Kidney epithelial cell (primary cell): ENCODE measurements at regions not wholly inside any gene's neighbourhood (a gene's known extent, or its start where the extent isn't known, plus 50 kb on each side); places are given as distances from the start of the nearest gene placed in this dataset.

ENCODE experiments used
- DNase-seq: peaks from one replicate; pipeline ENCODE4 v3.0.0-alpha.2; 2010; ENCODE audit warnings: low read depth
- H3K27me3 ChIP-seq: 2 replicates; pipeline ENCODE4 v1.6.0; 2011; ENCODE audit warnings: low read length; ENCODE audit not compliant: control insufficient read depth, insufficient read depth
- H3K36me3 ChIP-seq: 2 replicates; pipeline ENCODE4 v1.5.1; 2011; ENCODE audit warnings: low read length; ENCODE audit not compliant: control insufficient read depth, insufficient read depth
- H3K4me3 ChIP-seq: 2 replicates; pipeline ENCODE4 v1.5.1; 2011; ENCODE audit warnings: low read depth, mild to moderate bottlenecking, control low read depth, low read length
- CTCF ChIP-seq: IDR thresholded peaks from 2 replicates; pipeline ENCODE4 v1.5.1; 2011; ENCODE audit warnings: mild to moderate bottlenecking, moderate library complexity, low read length, control low read depth, inconsistent platforms; ENCODE audit not compliant: insufficient read depth, poor library complexity, severe bottlenecking

DNA sequence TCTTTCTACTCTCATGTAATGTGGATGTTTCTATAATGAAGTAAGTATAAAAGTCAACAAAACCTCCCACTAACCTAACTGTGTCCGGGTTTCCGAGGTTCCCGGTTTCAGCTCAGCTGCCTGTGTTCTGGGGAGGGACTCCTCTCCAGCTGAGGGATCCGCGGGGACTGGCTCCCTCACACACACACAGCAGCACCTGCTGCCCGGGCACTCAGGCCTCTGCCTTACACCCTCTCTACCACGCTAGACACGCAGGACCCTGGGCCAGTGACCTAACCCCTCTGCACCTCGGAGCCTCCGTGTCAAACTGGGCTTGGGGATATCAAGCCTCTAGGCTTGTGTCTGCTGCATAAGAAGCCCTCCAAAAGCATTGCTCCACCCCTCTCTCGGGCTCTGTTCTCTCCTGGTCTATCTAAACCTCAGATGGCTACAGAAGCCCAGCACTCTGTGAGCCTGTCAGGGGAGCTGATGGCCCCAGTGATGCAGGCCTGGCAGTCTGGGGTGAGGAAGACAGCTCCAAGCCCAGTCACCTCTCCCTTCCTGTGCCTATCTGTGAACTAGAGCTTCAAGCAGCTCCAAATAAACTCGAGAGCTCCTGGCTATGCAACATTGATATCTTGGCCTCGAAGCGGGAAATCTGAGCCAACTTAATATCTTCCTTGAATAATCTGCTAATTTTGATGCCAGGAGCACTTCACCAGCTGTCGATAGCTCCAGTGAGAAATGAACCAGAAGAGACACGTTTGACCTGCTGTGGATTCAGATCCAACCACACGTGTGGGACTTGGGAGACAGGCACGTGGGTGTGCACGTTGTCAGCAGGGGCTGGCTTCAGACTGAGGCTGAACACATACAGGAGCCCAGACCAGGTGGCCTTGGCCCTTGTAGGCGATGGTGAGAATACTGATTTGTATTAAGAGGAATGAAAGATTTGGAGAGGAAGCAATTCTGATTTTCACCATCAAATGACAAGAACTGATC lies 232.7 kb upstream of the B3GAT1 start:
- no peak for DNase-seq
- no peaks in the 10 kb centered on the region for H3K27me3 ChIP-seq
- no peak for TF ChIP-seq CTCF
- no peaks in the 10 kb centered on the region for H3K36me3 ChIP-seq
- H3K4me3 ChIP-seq: no peak overlapping the region

- TF ChIP-seq CTCF: no peak
- DNase-seq: no peak
- Histone ChIP-seq H3K27me3 (no peaks in the 10 kb centered on the region), H3K36me3 (no peaks in the 10 kb centered on the region), H3K4me3 (no peak overlapping the region)
Observed at GRCh38 chr11:134643115-134644012, 231.3 kb upstream of the B3GAT1 start.

- no peaks in the 10 kb centered on the region for H3K36me3 ChIP-seq
- no peak overlapping the region for H3K4me3 ChIP-seq
- DNase-seq: no peak
- no peaks in the 10 kb centered on the region for H3K27me3 ChIP-seq
- TF ChIP-seq CTCF: no peak
Observed at GRCh38 chr11:134642206-134642605, 230.2 kb upstream of the B3GAT1 start.

DNA sequence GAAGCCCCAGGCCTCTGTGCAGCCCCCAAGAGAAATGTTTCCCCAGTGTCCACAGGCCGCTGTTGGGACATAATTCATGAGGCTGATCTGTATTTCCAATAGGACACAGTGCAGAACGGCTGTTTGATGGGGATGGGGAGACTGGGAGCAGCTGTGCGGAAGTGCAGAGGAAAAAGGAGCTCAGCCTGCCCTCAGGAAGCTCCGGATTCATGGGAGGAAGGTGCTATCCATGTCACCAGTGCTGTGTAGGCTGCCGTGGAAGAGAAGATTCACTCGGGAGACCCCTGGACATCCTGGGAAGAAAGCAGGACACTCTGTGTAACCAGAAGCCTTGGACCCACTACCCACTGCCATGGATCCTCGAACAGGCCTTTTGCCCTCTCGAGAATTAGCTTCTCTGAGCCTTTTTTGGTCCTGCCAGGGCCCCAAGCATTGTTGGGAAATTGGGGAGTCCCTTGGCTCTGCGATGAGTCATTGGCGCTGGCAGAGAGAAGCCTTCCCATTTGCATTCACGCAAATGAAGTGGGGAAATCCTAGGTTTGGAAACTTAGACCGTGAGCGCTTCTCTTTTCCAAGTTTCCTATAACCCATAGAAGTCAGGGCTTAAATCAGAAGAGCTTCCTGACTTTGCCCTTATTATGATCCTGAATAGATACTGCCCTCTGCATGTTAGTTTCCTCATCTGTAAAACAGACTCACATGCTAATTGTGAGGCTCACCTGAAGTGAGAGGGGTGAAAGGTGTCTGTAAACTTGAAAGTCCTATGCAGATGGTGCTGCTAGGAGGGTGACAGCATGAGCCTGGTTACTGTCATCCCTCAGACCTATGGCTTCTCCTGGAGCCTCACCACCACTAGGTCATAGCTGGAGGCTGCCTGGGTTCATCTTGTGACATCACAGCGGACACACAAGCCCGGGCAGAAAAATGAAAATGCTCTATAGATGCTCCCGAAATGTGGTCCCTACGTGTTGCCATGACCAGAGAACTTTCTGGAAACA lies 229.2 kb upstream of the B3GAT1 start:
- Histone ChIP-seq H3K27me3 (peaks cover under 1% of the 10 kb centered on the region), H3K36me3 (no peaks in the 10 kb centered on the region)

More for the DNA sequence above, 229.2 kb upstream of the B3GAT1 start:
- no peak for DNase-seq
- no peak for TF ChIP-seq CTCF
- no peak overlapping the region for H3K4me3 ChIP-seq
